OCI-LY3 (cell line): ENCODE measurements at regions not wholly inside any gene's neighbourhood (a gene's known extent, or its start where the extent isn't known, plus 50 kb on each side); places are given as distances from the start of the nearest gene placed in this dataset.

Source experiments
- H2AFZ ChIP-seq: fragments of 200-600, 300-600 bp; shearing (Covaris generic); 2 replicates; pipeline ENCODE4 v1.6.0; 2014; ENCODE audit warnings: antibody characterized with exemption, low read depth, low read length
- H3K27ac ChIP-seq: fragments of 200-600, 300-600 bp; sonication (generic); 2 replicates; pipeline ENCODE4 v1.5.1; 2014; ENCODE audit warnings: mild to moderate bottlenecking, low read length, moderate library complexity, mixed read lengths
- H3K27me3 ChIP-seq: fragments of 200-600, 300-600 bp; sonication (generic); 2 replicates; pipeline ENCODE4 v1.6.1; 2014; ENCODE audit warnings: low read depth, low read length, mixed read lengths
- H3K36me3 ChIP-seq: fragments of 200-600, 300-600 bp; sonication (generic); replicated peaks from 2 replicates; pipeline ENCODE3; 2014; ENCODE audit warnings: low read depth, low read length, mixed read lengths
- H3K4me1 ChIP-seq: fragments of 300-600, 200-600 bp; sonication (generic); 2 replicates; pipeline ENCODE4 v1.6.1; 2014; ENCODE audit warnings: low read length, mixed read lengths
- H3K4me2 ChIP-seq: fragments of 200-600, 300-600 bp; sonication (generic); 2 replicates; pipeline ENCODE4 v1.6.1; 2014; ENCODE audit warnings: low read length, mixed read lengths
- H3K4me3 ChIP-seq: fragments of 300-600, 200-600 bp; sonication (generic); 2 replicates; pipeline ENCODE4 v1.5.1; 2014; ENCODE audit warnings: antibody characterized with exemption, mild to moderate bottlenecking, low read length, moderate library complexity
- H3K79me2 ChIP-seq: fragments of 300-600, 200-600 bp; shearing (Covaris generic); 2 replicates; pipeline ENCODE4 v1.6.1; 2014; ENCODE audit warnings: mild to moderate bottlenecking, low read length, mixed read lengths
- H3K9ac ChIP-seq: fragments of 300-600, 200-600 bp; shearing (Covaris generic); 2 replicates; pipeline ENCODE4 v1.6.0; 2014; ENCODE audit warnings: mild to moderate bottlenecking, low read length, moderate library complexity
- H3K9me3 ChIP-seq: fragments of 200-600, 300-600 bp; shearing (Covaris generic); 2 replicates; pipeline ENCODE4 v1.6.1; 2014; ENCODE audit warnings: low read length, mixed read lengths; ENCODE audit not compliant: insufficient read depth
- H4K20me1 ChIP-seq: fragments of 200-600, 300-600 bp; sonication (generic); 2 replicates; pipeline ENCODE4 v1.6.1; 2016; ENCODE audit warnings: low read length, mixed read lengths; ENCODE audit not compliant: insufficient read depth
- EZH2phosphoT487 ChIP-seq: fragments of 200-600 bp; shearing (Covaris generic); IDR thresholded peaks from 2 replicates; pipeline ENCODE4 v1.6.1; 2018; ENCODE audit warnings: antibody characterized with exemption, mixed run types, low read depth
- TF ChIP-seq, protein P1 (sequence below): fragments of 200-600, 300-600 bp; sonication (generic); IDR thresholded peaks from 2 replicates; pipeline ENCODE4 v1.5.1; 2014; ENCODE audit warnings: antibody characterized with exemption, low read length, low read depth

DNA sequence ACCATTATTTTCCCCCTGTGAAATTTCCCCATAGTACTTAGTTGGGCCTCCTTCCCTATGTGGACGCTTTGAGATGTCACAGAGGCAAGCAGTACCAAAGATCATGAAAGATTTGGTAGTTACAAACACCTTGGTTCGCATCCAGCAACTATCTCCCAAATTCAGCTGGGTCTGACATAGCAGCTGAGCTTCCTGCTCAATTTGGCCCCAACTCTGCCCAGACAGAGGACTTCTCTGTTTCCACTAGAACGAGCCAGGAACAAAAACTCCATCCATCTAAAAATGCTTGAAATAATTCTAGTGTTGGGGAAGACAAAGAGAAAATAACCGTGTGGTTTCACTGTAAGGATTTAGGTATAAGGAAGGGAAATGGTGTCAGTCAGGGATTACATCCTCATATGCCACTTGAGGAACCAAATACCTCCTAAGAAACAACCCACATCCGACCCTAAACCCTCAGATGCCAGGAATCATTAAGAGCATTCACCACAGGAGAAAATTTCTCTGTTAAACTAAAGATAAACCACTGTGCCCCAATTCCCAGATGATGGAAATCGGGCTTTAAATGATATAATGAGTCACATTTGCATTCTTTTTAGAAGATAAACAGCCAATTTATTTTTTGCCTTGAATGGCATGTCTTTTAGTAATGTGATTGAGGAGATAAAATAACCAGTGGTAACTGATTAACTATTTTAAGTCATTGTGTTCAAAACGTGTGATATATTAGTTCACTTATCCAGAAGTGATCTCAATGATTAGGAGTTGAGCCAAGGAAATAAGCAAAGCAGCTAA, 103.7 kb upstream of the IFNG-AS1 start:
- no peaks in the 10 kb centered on the region for H3K79me2 ChIP-seq
- no peak overlapping the region for H3K9ac ChIP-seq
- TF ChIP-seq, protein P1, sequence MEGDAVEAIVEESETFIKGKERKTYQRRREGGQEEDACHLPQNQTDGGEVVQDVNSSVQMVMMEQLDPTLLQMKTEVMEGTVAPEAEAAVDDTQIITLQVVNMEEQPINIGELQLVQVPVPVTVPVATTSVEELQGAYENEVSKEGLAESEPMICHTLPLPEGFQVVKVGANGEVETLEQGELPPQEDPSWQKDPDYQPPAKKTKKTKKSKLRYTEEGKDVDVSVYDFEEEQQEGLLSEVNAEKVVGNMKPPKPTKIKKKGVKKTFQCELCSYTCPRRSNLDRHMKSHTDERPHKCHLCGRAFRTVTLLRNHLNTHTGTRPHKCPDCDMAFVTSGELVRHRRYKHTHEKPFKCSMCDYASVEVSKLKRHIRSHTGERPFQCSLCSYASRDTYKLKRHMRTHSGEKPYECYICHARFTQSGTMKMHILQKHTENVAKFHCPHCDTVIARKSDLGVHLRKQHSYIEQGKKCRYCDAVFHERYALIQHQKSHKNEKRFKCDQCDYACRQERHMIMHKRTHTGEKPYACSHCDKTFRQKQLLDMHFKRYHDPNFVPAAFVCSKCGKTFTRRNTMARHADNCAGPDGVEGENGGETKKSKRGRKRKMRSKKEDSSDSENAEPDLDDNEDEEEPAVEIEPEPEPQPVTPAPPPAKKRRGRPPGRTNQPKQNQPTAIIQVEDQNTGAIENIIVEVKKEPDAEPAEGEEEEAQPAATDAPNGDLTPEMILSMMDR = no peak
- no peak for TF ChIP-seq EZH2phosphoT487
- H3K27ac ChIP-seq = no peak overlapping the region
- H3K9me3 ChIP-seq = no peaks in the 10 kb centered on the region
- no peaks in the 10 kb centered on the region for H4K20me1 ChIP-seq
- no peak overlapping the region for H3K4me3 ChIP-seq
- no peak overlapping the region for H3K4me2 ChIP-seq
- no peaks in the 10 kb centered on the region for H3K36me3 ChIP-seq
- peaks cover 19% of the 10 kb centered on the region for H3K27me3 ChIP-seq
- no peaks in the 10 kb centered on the region for H3K4me1 ChIP-seq
- no peak overlapping the region for H2AFZ ChIP-seq

DNA sequence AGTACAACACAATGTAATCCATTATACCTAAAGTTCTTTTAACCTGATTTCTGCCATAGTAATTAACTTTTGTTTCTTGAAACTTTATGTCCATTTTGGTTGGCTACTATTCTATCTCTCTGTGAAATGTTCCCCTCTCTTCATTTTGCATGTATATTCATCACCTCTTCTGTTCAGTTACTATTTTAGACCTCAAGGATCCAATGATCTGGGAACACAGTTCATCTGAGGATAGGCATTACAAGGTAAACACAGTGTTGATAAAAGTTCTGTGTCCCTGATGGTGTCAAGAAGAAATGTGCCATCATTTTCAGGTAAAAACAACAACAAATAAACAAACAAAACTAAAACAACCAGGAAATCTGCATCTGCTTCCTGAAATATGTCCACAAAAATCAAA, 102.2 kb upstream of the IFNG-AS1 start:
- no peaks in the 10 kb centered on the region for H4K20me1 ChIP-seq
- no peak overlapping the region for H2AFZ ChIP-seq
- H3K4me3 ChIP-seq = no peak overlapping the region
- no peaks in the 10 kb centered on the region for H3K9me3 ChIP-seq
- no peaks in the 10 kb centered on the region for H3K36me3 ChIP-seq
- H3K79me2 ChIP-seq = no peaks in the 10 kb centered on the region
- H3K27ac ChIP-seq = no peak overlapping the region
- H3K27me3 ChIP-seq = peaks cover 33% of the 10 kb centered on the region
- no peak overlapping the region for H3K4me2 ChIP-seq
- H3K4me1 ChIP-seq = no peaks in the 10 kb centered on the region
- no peak overlapping the region for H3K9ac ChIP-seq
- no peak for TF ChIP-seq EZH2phosphoT487
- TF ChIP-seq, protein P1 = no peak

DNA sequence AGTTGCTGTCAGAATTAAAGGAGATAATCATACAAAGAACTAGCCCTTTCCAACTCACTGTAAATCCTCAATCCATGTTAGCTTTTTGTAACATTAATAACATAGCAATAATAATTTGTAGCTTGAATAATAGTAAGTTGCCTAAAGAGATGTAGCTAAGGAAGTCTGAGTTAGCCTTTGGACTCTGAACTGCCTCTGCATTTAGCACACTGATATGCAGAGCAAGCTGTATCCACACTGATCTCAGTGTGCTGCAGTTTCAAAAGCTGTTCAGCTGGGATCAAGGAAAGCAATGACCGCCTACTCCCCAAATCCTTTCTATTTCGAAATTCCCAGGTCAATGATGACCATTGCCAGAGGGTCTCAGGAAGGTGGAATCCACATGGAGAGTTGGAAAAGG, 99.3 kb upstream of the IFNG-AS1 start:
- H3K9me3 ChIP-seq = no peaks in the 10 kb centered on the region
- no peaks in the 10 kb centered on the region for H4K20me1 ChIP-seq
- H3K4me1 ChIP-seq = no peaks in the 10 kb centered on the region
- no peaks in the 10 kb centered on the region for H3K36me3 ChIP-seq
- no peak overlapping the region for H3K4me3 ChIP-seq
- no peak overlapping the region for H3K27ac ChIP-seq
- no peak overlapping the region for H3K4me2 ChIP-seq
- no peak overlapping the region for H3K9ac ChIP-seq
- no peaks in the 10 kb centered on the region for H3K79me2 ChIP-seq
- TF ChIP-seq EZH2phosphoT487 = no peak
- TF ChIP-seq, protein P1 = no peak
- peaks cover 39% of the 10 kb centered on the region for H3K27me3 ChIP-seq
- no peak overlapping the region for H2AFZ ChIP-seq

DNA sequence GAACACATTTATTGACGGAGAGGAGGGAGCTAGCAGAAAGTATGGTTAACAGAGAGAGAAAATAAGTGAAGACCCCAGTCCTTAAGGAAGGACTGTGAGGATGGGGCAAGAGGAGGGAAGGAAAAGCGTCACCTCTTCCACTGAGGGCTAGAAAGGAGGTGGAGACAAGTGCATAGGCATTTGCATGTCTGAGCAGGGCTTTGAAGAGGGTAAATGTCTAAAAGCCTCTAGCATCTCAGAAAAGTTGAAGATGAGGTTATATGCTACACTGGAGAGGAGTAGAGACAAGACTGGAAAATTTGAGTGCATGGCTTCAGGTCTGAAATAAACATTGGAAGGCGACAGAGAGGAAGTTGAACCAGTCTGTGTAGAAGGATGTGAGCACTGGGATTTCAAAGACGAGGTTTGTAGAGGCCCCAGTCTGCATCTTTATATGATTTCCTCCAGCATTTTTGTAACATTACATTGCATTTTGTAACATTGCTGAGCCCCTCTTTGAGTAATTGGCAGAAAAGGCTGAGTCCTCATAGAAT, 98.5 kb upstream of the IFNG-AS1 start:
- H3K27ac ChIP-seq = no peak overlapping the region
- H3K79me2 ChIP-seq = no peaks in the 10 kb centered on the region
- H3K4me2 ChIP-seq = no peak overlapping the region
- H3K27me3 ChIP-seq = peaks cover 39% of the 10 kb centered on the region
- H3K4me1 ChIP-seq = no peaks in the 10 kb centered on the region
- no peak overlapping the region for H2AFZ ChIP-seq
- no peak for TF ChIP-seq EZH2phosphoT487
- TF ChIP-seq, protein P1 = no peak
- H3K9me3 ChIP-seq = no peaks in the 10 kb centered on the region
- H3K4me3 ChIP-seq = no peak overlapping the region
- no peak overlapping the region for H3K9ac ChIP-seq
- H3K36me3 ChIP-seq = no peaks in the 10 kb centered on the region
- H4K20me1 ChIP-seq = no peaks in the 10 kb centered on the region
